GM19468 (cell line): ENCODE measurements at regions not wholly inside any gene's neighbourhood (a gene's known extent, or its start where the extent isn't known, plus 50 kb on each side); places are given as distances from the start of the nearest gene placed in this dataset.

ENCODE experiments used
- ATAC-seq: cut with Tn5 transposase; IDR thresholded peaks from one replicate; pipeline ENCODE4 v1.9.1; 2021; ENCODE audit warnings: mild to moderate bottlenecking, moderate library complexity, moderate number of reproducible peaks; ENCODE audit not compliant: unreplicated experiment; ENCODE audit errors: extremely low read depth

DNA sequence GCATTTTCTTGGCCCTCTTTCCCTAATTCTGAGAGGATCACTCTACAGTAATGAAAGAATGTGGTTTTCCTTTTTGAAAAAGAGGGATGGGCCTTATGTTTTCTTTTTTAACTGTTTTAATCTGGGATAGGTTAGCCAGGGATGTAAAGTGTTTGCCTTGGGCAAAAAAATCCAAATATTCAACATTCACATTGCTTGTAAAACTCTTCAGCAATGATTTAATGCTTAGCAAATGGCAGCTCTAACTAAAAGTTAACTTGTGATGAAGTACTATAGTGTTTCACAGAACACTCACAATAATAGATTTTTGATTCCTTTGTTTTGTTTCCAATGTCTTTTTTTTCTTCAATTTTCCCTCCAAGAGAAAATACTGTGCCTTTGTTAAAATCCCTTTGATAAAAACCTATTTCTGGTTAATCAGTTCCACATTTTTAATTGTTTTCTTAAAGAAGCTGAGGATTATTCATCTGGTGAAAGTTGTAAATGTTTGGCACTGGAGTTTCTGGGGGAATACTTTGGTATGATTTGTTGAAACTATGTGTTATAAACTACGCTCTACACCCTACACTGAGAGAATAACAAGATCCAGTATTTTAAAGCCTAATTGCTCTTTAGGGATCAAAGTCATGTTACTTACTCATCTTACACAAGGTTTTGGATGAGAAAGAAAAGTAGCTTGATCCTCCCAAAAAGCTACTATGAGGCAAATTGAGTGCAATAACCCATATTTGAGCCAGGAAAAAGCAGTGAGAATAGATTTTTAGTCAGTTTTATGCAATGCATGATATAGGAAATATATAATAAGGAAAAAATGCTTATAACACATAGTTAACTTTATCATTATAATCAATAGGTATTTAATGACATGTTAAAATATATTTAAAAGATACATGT lies 335.8 kb downstream of the EPHA7 start:
- no peak for ATAC-seq

DNA sequence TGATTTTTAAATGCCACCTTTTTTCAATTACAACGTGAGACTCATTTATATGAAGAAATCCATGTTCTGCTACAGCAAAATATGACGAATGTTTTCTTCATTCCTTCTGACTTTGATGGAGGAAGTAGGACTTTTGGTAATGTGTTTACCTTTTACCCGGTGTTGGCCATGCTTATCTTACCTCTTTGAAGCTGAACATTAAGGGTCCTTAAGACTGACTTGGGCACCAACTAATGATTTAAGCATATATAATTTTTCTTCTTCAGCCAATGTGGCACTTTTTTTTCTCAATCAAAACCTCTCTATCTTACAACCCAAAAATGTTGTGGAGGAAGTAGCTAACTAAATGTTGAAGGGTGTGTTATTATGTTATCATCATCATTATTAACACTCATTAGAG lies 337.5 kb downstream of the EPHA7 start:
- ATAC-seq: no peak

DNA sequence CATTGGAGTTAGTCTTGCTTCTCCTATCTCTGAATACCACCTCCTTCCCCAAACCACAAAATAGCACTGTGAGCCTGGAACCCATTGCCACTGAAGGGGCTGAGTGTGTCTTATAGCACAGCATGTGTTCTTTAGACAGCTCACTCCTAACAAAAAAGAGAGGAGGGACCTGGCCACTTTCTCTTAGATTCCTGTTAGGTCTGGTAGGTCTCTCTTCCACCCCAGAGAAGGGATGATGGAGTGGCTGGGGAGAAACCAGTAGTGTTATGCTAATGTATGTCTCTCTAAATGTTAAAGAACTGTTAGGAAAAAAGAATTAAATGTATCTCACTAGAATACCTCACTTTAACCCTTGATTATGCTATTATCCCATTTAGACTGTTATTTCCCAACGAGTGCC lies 340.3 kb downstream of the EPHA7 start:
- ATAC-seq: no peak

DNA sequence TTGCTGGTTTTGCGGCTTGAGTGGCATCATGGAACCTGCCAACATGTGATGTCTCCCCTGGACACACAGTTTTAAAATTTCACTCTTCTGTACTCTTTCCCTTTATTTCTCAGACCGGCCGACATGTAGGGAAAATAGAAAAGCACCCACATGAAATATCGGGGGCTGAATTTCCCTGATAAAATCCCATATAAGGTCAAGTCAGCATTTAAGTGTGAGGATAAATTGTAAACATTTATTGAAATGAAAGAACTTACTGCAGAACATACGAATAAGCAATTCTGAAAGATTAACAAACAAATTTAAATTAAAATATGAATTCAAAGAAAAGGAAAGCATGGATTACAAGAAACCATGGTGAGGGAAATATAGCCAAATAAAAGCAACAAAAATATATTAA lies 345.5 kb downstream of the EPHA7 start:
- ATAC-seq: no peak

DNA sequence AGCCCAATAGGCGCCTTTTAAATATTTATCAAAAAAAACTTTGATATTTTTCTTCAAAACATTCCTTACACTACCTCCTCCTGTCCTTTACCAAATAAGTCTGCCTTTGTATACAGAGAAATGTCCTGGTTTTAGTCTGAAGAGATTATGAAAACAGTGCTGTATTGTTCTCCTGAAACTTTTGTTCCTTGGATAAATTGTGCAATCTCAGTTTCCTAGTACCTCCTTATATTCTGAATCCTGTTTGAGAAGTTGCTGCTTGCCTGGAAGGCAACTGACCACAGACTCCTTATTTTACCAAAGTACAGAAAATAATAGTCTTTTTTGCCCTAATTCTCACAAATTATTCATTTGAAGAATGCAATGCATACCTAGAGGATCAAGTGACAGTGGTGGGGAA lies 349.5 kb downstream of the EPHA7 start:
- ATAC-seq: no peak

DNA sequence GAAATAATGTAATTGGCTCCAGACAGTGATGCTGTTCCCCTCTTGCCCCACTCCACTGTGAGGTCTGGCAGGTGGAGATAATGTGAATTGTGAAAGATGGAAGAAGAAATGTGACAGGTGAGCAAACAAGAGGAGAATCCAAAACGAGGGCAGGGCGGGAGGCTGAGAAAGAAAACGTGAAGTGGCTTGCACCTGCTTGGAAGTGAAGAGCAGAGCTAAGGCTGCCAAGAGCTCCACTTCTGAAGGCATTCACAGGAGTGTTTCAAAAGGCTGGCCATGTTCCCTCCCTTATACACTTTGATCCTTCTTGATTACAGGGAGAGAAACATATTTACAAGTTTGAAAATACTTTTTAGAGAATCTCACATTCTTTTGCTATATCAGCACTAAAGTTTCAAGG lies 359.4 kb downstream of the EPHA7 start:
- no peak for ATAC-seq

DNA sequence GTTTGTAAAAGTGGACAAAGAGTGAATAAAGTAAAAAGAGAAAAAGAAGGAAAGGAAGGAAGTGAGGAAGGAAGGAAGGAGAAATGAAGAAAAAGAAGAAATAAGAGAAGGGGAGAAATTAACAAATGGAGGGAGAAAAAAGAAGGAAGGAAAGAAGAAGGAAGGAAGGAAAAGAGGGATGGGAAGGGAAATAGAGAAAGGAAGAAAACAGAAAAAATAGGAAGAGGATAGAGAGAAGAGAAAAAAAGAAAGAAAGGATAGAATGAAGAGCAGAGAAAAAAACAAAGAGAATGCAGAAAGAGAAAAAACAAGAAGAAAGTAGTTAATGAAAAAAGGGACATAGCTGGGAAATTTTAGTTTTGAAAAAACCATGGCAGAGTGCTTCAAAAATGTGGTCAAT lies 361.8 kb downstream of the EPHA7 start:
- no peak for ATAC-seq

DNA sequence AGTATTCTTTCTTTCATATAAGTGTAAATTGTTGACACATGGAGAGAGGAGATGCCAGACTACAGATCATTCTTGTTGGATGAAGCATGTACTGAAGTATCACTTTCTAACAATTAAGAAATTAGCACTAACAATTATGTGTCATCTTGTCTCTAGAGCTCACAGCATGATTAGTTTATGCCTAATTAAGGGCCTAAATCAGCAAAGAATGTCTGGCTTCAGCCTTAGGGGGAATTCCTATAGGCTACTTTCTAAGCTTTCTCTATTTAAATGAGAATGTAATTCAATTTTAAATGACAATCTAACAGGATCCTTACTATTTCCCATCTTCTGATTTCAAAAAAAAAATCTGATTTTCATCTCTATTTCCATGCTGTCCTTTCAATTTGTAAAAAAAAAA lies 371.0 kb downstream of the EPHA7 start:
- no peak for ATAC-seq

DNA sequence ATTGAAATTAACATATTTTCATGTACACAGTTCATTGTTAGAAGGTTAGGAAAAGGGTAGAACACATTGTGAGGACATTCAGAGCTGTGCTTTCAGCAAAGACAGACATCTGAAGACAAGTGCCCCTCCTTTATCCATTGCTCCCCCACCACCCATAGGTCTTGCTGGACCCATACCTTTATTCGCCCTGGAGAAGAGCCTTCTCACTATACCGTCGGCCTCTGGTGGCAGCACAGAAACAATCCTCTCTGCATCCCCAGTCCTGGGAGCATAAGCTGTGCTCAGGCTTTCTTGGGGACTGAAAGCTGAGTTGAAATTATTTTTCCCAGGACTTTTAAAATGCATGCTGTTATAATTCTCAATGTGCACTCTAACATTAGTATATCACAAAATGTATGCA lies 372.3 kb downstream of the EPHA7 start:
- no peak for ATAC-seq

DNA sequence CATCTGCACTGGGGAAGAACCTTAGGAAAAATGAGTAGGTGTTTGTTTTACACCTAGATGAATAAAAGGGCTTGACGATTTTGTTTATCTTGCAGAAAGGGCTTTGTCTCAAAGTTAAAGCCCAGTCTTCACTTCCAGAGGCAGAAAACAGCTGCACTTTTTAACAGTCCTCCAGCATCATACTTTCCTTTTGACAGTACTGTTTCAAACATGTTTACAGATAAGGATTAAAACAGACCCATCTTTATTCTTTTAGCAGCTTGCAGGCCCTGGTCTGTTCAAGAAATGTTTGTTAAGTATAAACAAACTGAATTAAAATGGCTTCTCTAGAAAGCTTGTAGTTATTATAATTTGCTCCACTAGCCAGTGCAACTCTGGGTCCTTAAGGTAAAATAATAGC lies 374.2 kb downstream of the EPHA7 start:
- ATAC-seq: no peak

DNA sequence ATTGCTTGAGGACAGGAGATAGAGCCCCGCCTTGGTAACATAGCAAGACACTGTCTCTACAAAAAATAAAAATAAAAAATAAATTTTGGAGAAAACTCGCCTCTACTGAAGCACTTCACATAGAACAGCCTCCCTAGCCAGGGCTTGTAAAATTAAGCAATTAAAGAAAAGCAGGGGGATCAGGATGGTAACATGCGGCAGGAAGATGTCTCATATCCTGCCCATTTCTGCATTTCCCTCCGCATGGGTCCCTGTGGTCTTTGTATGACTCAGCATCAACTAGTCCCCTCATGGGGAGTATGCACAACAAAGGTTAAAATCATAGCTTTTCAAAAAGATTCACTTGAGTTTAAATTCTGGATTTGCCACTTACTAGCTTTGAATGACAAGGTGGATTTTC lies 379.0 kb downstream of the EPHA7 start:
- no peak for ATAC-seq

DNA sequence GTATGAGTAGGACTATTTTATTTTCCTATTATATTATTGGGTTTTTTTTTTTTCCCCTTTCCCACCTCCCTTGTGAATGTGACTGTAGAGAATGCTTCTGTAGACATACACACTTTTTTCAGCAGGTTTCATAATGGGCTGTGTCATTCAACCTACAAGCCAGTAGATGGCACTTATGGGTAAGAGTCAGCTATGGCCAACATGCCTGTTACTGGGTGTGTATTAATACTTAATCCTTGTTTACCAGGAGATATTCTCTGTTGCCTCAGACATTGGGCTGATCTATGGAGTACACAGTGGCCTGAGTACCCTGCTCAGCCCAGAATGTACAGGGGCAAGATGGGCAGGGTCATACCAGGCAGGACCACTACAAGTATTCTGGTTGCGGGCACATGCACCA lies 382.5 kb downstream of the EPHA7 start:
- no peak for ATAC-seq

DNA sequence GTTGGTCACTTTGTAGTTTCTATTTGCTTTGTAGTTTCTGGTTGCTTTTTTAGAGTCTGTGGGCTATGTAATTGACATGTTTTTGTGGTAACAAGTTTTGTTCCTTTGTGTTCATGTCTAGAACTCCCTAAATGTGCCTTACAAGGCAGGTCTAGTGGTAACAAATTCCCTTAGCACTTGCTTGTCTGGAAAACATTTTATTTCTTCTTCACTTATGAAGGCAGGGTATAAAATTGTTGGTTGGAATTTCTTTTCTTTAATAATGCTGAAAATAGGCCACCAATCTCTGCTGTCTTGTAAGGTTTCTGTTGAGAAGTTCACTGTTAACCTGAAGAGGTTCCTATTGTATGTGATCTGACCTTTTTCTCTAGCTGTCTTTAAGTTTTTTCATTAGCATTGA lies 383.6 kb downstream of the EPHA7 start:
- ATAC-seq: no peak

DNA sequence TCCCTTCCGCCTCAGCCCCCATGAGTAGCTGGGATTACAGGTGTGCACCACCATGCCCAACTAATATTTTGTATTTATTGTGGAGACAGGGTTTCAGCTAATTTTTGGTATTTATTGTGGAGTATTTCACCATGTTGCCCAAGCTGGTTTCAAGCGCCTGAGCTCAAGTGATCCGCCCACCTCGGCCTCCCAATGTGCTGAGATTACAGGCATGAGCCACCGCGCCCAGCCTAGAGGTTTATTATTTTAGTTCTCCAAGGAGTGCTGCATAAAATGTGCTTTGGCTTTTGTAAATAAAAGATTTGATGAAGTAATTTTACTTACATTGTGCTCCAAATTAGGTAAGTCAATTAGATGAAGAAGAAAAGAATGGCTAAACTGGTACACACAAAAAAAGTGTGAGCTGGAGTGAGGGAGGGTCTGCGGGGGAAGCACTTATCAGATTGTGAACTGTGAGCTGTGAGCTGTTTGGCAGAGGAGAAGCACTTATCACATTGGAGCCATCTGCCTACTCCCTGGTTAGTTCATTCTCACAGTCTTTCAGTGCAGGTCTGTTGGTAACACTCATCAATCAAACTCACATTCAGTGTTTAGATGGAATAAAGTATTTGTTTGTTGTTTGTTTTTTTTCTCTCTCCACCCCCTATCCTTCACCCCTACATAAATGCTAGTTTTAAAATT lies 398.0 kb downstream of the EPHA7 start:
- no peak for ATAC-seq

DNA sequence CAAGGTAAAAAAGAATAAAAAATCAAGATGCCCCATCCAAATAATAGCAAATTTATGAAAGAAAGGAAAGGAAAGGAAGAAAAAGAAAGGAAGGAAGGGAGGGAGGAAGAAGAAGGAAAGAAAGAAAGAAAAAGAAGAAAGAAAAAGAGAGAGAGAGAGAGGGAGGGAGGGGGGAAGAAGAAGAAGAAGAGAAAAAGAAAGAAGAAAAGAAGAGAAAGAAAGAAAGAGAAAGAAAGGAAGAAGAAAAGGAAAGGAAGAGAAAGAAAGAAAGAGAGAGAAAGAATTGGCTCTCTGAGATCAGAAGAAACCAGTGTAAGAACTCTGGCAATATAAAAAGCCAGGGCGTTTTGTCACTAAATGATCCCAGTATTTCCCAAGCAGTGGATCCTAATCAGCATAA lies 401.7 kb downstream of the EPHA7 start:
- ATAC-seq: no peak

DNA sequence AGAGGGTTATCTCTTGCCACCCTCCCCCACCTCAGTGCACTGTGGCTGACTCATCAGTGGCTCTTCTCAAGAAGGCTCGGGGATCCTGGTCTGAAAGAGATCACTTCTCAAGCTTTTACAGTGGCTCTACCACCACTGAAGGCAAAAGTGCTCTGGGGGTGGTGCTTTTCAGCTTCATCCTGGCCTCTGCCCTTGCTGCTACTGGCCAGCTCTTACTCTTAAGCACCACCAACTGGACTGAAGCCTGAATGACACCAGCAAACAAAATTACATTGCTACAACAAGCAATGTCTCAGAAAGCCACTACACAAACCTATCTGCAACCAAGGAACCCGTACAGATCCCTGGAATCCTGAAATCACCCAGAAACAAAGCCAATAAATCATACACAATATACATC lies 402.1 kb downstream of the EPHA7 start:
- ATAC-seq: no peak

DNA sequence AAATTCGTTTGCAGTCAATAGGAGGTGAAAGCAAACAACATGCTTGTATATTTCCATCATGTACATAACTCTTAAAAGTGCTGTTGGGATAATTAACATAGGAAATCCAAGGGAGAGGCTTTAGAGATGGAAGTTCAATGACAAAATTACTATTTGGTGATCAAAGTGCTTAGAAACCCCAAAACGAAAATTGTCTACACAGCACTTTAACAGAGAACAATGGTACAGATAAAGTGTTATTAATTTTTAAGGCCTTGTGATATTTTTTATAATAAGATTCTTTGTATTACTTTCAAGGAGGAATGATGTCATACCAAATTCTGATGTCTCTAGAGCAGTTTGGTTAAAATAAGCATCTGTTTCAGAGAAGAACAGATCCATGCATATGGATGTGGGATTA lies 406.3 kb downstream of the EPHA7 start:
- ATAC-seq: no peak

DNA sequence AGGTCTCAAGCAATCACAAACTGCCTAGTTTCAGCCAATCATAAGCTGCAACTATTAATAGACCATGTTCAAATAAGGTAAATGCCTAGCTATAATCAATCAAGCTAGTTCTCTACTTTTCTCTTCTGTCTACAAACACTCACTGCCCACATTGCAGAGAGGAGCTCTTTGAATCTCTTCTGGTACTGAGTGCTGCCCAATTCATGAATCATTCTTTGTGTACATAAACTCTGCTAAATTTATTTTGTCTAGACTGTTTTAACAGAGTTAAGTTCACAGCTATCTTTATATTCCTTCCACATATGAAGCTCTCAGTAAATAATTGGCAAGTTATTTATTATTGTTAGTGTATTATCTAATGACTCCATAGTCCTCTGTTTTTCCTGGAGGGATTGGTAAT lies 411.0 kb downstream of the EPHA7 start:
- ATAC-seq: no peak

DNA sequence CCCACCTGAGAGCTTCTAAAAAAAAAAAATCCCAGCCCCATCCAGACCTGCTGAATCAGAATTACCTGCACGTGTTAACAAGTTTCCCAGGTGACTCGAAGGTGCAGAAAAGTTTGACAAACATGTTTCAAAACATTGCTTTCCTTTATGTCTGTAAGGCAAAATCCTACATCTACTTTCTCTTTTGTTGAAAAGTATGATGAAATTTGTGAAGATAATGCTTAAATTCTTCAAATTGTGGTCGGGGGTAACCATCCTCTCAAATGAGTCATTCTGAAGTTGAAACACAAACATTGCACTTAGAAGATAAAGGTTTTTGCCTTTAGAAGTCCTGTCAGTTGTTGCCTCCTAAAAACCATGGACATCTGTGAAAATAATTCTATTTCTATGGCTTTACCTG lies 429.7 kb downstream of the EPHA7 start:
- no peak for ATAC-seq

DNA sequence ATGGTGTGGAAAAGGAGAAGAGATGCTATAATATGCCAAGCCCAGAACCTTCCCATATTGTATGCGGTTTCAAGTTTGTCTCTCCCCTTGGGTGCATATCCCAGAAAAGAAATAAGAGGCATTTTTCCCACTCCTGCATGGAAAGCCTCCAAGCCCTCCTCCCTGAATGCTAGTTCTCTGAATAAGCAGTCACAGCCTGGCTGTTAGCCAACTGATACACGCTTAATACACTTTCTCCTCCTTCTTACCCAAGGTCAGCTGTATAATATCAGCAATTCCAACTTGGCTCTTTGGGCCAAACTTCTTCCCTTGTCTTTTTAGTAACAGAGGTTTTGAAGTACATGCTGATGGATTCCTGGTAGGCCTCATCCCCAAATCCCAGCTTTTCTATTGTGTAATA lies 440.1 kb downstream of the EPHA7 start:
- no peak for ATAC-seq

DNA sequence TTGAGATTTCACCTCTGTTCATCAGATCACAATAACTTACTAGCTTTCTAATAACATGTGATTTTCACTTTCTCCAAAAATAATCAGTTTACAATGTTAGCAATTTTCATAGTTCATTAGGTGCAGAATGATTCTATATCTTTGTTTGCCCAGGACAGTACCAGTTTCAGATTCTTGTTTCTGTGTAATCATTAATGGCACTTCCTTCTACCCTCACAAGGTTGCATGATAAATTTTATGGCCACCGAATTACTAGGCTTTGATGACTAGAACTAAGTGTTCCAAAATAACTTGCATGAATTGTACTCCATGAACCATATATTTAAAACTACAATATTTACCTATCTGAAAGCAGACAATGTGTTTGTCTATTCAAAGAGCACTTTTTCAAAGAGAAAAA lies 442.3 kb downstream of the EPHA7 start:
- no peak for ATAC-seq

DNA sequence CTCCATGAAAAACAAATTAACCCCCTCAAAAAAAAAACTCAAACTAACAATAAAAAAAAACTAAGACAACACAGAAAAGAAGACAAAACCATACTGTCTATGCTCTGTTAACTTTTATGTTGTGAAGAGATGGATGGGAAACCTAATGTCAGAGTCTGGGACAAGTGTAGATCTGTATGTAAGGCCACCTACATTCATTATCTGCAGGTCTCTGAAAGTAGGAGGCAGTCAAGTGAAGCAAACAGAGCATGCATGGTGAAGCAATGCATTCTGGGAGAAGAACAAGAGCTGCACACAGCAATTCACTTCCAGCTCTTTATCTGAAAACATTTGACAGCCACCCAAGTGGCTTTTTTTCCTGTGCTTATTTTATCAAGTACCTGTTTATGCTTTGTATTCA lies 452.0 kb downstream of the EPHA7 start:
- no peak for ATAC-seq
